ENCODE measurements at regions not wholly inside any gene's neighbourhood (a gene's known extent, or its start where the extent isn't known, plus 50 kb on each side); places are given as distances from the start of the nearest gene placed in this dataset.

DNA sequence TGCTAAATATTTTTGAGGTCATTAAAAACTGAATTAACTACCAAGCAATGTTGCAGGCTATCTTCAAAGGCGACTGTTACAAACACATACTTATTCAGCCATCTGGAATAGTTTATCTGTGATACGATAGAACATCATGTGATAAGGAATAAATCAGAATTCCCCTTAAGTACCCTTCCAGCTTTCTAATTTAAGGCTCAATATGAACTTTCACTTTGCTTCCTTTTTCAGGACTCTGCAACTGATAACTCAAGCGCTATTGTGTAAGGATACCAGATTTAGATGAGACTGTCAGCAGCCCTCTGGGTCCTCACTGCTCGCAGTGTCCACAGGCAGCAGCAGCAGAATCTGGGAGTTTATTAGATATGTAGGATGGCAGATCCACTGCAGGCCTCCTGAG is 416.3 kb downstream of the SPATA31D1 start:
- no peaks in the 10 kb centered on the region for H3K9me3 Mint-ChIP-seq
- TF ChIP-seq, protein P1, sequence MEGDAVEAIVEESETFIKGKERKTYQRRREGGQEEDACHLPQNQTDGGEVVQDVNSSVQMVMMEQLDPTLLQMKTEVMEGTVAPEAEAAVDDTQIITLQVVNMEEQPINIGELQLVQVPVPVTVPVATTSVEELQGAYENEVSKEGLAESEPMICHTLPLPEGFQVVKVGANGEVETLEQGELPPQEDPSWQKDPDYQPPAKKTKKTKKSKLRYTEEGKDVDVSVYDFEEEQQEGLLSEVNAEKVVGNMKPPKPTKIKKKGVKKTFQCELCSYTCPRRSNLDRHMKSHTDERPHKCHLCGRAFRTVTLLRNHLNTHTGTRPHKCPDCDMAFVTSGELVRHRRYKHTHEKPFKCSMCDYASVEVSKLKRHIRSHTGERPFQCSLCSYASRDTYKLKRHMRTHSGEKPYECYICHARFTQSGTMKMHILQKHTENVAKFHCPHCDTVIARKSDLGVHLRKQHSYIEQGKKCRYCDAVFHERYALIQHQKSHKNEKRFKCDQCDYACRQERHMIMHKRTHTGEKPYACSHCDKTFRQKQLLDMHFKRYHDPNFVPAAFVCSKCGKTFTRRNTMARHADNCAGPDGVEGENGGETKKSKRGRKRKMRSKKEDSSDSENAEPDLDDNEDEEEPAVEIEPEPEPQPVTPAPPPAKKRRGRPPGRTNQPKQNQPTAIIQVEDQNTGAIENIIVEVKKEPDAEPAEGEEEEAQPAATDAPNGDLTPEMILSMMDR (conservative IDR thresholded peaks at IDR 0.05) = no peak
- peaks cover 3% of the 10 kb centered on the region for H3K4me1 Mint-ChIP-seq
- no peak overlapping the region for H3K27ac Mint-ChIP-seq (ENCODE audit: unreplicated experiment)
- H3K27me3 Mint-ChIP-seq (ENCODE audit: low read depth) = no peaks in the 10 kb centered on the region
- H3K4me3 Mint-ChIP-seq = no peak overlapping the region
- no peaks in the 10 kb centered on the region for H3K36me3 Mint-ChIP-seq (ENCODE audit: low read depth)
- DNase-seq (ENCODE audit: low read depth, low spot score) = no peak

DNA sequence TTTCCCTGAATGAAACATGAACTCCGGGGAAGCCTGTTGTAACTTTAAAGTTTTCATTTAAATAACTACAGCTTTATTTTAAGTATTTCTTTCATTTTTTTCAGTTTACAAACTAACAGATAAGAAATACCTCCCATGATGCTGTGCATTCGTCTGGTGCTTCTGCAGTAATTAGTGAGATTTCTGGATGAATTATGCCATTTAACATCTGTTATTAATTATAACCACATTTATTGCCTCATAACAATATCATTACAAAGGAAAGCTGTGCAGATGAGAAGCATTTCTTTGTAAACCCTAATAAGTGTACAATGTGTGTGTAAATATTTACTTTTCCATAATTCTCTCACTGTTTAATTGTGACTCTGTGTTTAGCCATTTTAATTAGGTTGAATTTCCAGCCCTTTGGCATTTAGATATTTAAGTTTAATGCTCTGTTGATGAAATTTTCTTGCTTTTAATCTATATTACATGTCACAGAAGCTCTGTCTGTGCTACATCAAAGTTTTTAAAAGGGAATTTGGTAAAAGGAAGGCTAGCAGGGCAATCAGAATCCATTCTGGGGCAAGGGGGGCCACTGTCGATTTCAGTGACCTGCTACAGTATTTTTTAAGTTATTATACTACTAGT is 418.0 kb downstream of the SPATA31D1 start:
- no peak for DNase-seq (ENCODE audit: low read depth, low spot score)
- Mint-ChIP-seq H3K27me3 (ENCODE audit: low read depth) (no peaks in the 10 kb centered on the region), H3K4me3 (no peak overlapping the region), H3K36me3 (ENCODE audit: low read depth) (no peaks in the 10 kb centered on the region), H3K27ac (ENCODE audit: unreplicated experiment) (no peak overlapping the region), H3K4me1 (peaks cover 3% of the 10 kb centered on the region), H3K9me3 (no peaks in the 10 kb centered on the region)
- TF ChIP-seq, protein P1 (conservative IDR thresholded peaks at IDR 0.05) = no peak

DNA sequence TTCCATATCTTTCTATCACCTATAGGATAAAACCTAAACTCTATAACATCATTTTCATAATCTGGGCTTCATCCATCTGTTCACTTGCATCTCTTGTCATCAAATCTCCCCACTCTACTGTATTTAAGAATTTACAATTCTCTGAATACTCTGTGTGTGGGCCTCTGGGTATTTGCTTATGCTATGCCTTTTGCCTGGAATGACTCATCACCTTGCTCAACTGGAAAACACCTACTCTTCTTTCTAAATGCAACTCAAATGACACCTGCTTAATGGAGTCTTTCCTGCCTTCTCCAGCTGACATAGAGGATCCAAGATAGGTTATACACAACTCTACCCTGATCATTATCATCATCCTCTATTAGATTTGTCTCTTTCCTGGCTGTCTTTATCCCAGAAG is 421.7 kb downstream of the SPATA31D1 start:
- H3K36me3 Mint-ChIP-seq (ENCODE audit: low read depth) = no peaks in the 10 kb centered on the region
- peaks cover 3% of the 10 kb centered on the region for H3K4me1 Mint-ChIP-seq
- H3K9me3 Mint-ChIP-seq = peaks cover 10% of the 10 kb centered on the region
- H3K27me3 Mint-ChIP-seq (ENCODE audit: low read depth) = no peaks in the 10 kb centered on the region
- no peak for DNase-seq (ENCODE audit: low read depth, low spot score)
- H3K27ac Mint-ChIP-seq (ENCODE audit: unreplicated experiment) = no peak overlapping the region
- TF ChIP-seq, protein P1 (conservative IDR thresholded peaks at IDR 0.05) = no peak
- H3K4me3 Mint-ChIP-seq = no peak overlapping the region

DNA sequence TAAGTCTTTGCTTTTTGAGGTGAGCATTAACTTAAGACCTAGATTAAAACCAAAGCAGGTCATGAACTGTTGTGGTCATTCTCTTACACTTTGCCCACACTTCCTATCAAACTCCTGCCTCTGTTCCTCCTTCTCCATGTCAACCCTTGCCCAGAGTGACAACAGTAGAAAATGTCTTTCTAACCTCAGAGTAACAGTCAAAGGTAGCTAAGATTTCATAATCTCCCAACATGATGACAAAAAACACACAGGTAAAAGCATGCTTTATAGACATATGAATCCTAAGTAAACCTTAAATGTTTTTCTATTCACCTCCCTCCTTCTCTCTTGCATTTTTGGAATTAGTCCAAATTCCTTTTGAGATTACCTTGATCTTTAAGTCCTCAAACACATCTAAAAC is 422.3 kb downstream of the SPATA31D1 start:
- Mint-ChIP-seq H3K9me3 (peaks cover 10% of the 10 kb centered on the region), H3K36me3 (ENCODE audit: low read depth) (no peaks in the 10 kb centered on the region), H3K4me1 (no peaks in the 10 kb centered on the region), H3K27ac (ENCODE audit: unreplicated experiment) (no peak overlapping the region), H3K27me3 (ENCODE audit: low read depth) (no peaks in the 10 kb centered on the region), H3K4me3 (no peak overlapping the region)
- TF ChIP-seq, protein P1 (conservative IDR thresholded peaks at IDR 0.05) = no peak
- DNase-seq (ENCODE audit: low read depth, low spot score) = no peak

DNA sequence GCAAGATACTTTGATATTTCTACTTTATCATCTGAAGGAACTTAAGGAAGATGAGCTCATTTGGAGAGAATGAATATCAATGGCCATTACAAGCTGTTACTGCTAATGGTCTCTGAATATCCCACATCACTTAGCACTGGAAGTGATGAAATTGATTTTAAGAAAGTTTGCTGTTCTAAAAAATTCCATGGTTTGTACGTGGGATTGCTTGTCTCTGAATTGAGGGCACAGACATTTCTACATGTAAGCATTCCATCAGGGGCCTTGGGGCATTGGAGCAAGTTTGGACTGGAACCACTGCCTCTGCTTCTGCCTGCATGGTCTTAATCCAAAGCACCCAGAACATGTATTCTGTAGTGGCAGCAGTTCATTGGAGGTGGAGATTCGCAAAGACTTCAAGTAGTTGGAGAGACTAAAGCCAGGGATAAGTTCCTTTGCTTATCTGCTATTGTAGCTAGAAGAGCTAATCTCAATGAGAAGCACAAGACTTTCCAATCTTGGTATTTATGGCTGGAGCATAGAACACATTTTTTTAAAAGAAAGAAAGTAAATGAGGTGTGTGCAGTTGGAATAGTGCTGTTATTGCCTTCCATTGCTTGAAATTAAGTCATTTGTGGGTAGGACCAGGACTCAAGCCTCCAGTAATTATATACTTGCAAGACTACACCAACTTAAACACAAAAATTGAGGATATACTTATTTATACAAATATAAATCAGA is 424.2 kb downstream of the SPATA31D1 start:
- TF ChIP-seq, protein P1 (conservative IDR thresholded peaks at IDR 0.05) = no peak
- H3K36me3 Mint-ChIP-seq (ENCODE audit: low read depth) = no peaks in the 10 kb centered on the region
- peaks cover 10% of the 10 kb centered on the region for H3K9me3 Mint-ChIP-seq
- H3K4me3 Mint-ChIP-seq = no peak overlapping the region
- no peak overlapping the region for H3K27ac Mint-ChIP-seq (ENCODE audit: unreplicated experiment)
- no peaks in the 10 kb centered on the region for H3K4me1 Mint-ChIP-seq
- H3K27me3 Mint-ChIP-seq (ENCODE audit: low read depth) = no peaks in the 10 kb centered on the region
- no peak for DNase-seq (ENCODE audit: low read depth, low spot score)

Data from neural crest cell (in vitro differentiated cells).